Endodermal cell (in vitro differentiated cells): ENCODE measurements at regions not wholly inside any gene's neighbourhood (a gene's known extent, or its start where the extent isn't known, plus 50 kb on each side); places are given as distances from the start of the nearest gene placed in this dataset.

Experiments used
- DNase-seq: peaks from one replicate; pipeline ENCODE4 v3.0.0-alpha.2; 2017
- H3K27ac ChIP-seq: 2 replicates; pipeline ENCODE4 v1.5.1; 2013; ENCODE audit warnings: mild to moderate bottlenecking, low read depth, low read length, moderate library complexity
- H3K27me3 ChIP-seq: 2 replicates; pipeline ENCODE4 v1.6.1; 2013; ENCODE audit warnings: mild to moderate bottlenecking, low read length, moderate library complexity; ENCODE audit not compliant: insufficient read depth, control insufficient read depth, poor library complexity, severe bottlenecking
- H3K36me3 ChIP-seq: 2 replicates; pipeline ENCODE4 v1.7.0; 2013; ENCODE audit warnings: mild to moderate bottlenecking, low read length, moderate library complexity; ENCODE audit not compliant: control insufficient read depth, insufficient read depth
- H3K4me1 ChIP-seq: one replicate; pipeline ENCODE4 v1.7.0; 2013; ENCODE audit warnings: low read length; ENCODE audit not compliant: control insufficient read depth, insufficient read depth
- H3K4me3 ChIP-seq: 2 replicates; pipeline ENCODE4 v1.5.1; 2013; ENCODE audit warnings: mild to moderate bottlenecking, low read length, moderate library complexity
- H3K9ac ChIP-seq: 2 replicates; pipeline ENCODE4 v1.6.1; 2013; ENCODE audit warnings: mild to moderate bottlenecking, low read length, moderate library complexity; ENCODE audit not compliant: poor library complexity, severe bottlenecking; ENCODE audit errors: extremely low read depth
- H3K9me3 ChIP-seq: 2 replicates; pipeline ENCODE4 v1.6.1; 2013; ENCODE audit warnings: mild to moderate bottlenecking, low read length, moderate library complexity; ENCODE audit not compliant: control insufficient read depth
- H3K27ac Mint-ChIP-seq: 2 replicates; pipeline ENCODE4 v1.8.0; 2020; ENCODE audit warnings: mixed read lengths
- H3K27me3 Mint-ChIP-seq: 2 replicates; pipeline ENCODE4 v1.8.0; 2021; ENCODE audit warnings: mild to moderate bottlenecking, mixed read lengths; ENCODE audit not compliant: insufficient read depth
- H3K36me3 Mint-ChIP-seq: 2 replicates; pipeline ENCODE4 v1.8.0; 2020; ENCODE audit warnings: low read depth, mixed read lengths
- H3K4me1 Mint-ChIP-seq: 2 replicates; pipeline ENCODE4 v1.8.0; 2020; ENCODE audit warnings: mixed read lengths
- H3K4me3 Mint-ChIP-seq: 2 replicates; pipeline ENCODE4 v1.8.0; 2020; ENCODE audit warnings: mild to moderate bottlenecking, moderate library complexity, mixed read lengths
- H3K9me3 Mint-ChIP-seq: 2 replicates; pipeline ENCODE4 v1.8.0; 2020; ENCODE audit warnings: mild to moderate bottlenecking, mixed read lengths
- WGBS, 2 experiments: methylation state at CpG; one replicate each; pipeline versions ENCODE4 v1.1.5 to v1.1.7; 2013; ENCODE audit warnings: missing lambda C conversion rate in 2 of 2, mixed read lengths in 1 of 2; ENCODE audit not compliant: insufficient coverage in 1 of 2, insufficient read length in 1 of 2; 5-methylcytosine and 5-hydroxymethylcytosine counted together
- TF ChIP-seq, protein P1 (sequence below): fragments of 200-600 bp; sonication (generic); conservative IDR thresholded peaks from 2 replicates; pipeline ENCODE4 v1.5.0; 2021; ENCODE audit warnings: antibody characterized with exemption, mild to moderate bottlenecking

DNA sequence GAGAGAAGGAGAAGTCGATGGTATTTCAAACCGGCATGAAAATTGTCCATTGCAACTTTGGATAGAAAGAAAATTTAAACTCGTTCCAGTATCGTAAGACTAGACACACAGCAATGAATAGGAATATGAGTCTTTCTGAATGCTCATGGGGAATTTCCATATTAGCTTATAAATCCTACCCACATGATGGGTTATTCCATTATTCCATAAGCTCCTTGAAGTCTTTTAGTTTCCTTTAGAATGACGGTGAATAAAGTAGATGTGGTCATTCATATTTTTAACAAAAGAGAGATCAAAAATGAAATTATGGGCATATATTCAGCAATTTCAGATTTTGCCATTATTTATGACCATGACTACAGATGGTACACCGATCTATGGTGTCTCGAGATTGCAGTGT, 163.4 kb upstream of the HMGA2 start:
- H3K9me3 Mint-ChIP-seq, result peaks cover 21% of the 10 kb centered on the region
- WGBS, 2 experiments, result 95 to 96% methylated on average over 4 to 7 of the region's 7 CpGs
- Histone ChIP-seq H3K9ac (no peak overlapping the region), H3K9me3 (peaks cover 19% of the 10 kb centered on the region), H3K27ac (no peak overlapping the region), H3K4me1 (no peaks in the 10 kb centered on the region), H3K4me3 (no peak overlapping the region), H3K27me3 (no peaks in the 10 kb centered on the region), H3K36me3 (no peaks in the 10 kb centered on the region)
- H3K4me1 Mint-ChIP-seq, result peaks cover 18% of the 10 kb centered on the region
- no peak for DNase-seq
- H3K27me3 Mint-ChIP-seq, result peaks cover 13% of the 10 kb centered on the region
- H3K36me3 Mint-ChIP-seq, result no peaks in the 10 kb centered on the region
- H3K4me3 Mint-ChIP-seq, result no peak overlapping the region
- H3K27ac Mint-ChIP-seq, result no peak overlapping the region
- TF ChIP-seq, protein P1, sequence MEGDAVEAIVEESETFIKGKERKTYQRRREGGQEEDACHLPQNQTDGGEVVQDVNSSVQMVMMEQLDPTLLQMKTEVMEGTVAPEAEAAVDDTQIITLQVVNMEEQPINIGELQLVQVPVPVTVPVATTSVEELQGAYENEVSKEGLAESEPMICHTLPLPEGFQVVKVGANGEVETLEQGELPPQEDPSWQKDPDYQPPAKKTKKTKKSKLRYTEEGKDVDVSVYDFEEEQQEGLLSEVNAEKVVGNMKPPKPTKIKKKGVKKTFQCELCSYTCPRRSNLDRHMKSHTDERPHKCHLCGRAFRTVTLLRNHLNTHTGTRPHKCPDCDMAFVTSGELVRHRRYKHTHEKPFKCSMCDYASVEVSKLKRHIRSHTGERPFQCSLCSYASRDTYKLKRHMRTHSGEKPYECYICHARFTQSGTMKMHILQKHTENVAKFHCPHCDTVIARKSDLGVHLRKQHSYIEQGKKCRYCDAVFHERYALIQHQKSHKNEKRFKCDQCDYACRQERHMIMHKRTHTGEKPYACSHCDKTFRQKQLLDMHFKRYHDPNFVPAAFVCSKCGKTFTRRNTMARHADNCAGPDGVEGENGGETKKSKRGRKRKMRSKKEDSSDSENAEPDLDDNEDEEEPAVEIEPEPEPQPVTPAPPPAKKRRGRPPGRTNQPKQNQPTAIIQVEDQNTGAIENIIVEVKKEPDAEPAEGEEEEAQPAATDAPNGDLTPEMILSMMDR, result no peak

DNA sequence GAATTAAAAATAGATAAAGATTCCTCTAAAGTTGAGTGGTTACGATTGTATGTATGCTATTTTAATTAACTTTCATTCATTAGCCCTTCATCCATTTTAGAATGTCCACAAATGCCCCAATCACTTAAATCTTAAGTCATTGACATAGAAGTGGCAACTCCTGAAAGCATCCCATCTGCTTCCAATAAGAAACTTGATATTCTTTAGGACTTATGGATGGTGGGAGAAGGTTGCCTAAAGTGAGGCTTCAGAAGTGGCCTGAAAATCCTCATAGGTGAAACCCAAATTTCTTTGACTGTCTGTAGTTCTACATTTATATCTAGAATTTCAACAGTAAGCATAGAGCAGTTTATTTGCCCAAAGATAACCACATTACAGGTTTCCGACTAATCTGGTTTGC, 161.7 kb upstream of the HMGA2 start:
- peaks cover 25% of the 10 kb centered on the region for H3K9me3 Mint-ChIP-seq
- H3K36me3 Mint-ChIP-seq, result no peaks in the 10 kb centered on the region
- H3K4me3 Mint-ChIP-seq, result no peak overlapping the region
- Histone ChIP-seq H3K4me3 (no peak overlapping the region), H3K27me3 (no peaks in the 10 kb centered on the region), H3K4me1 (peaks cover 5% of the 10 kb centered on the region), H3K9me3 (peaks cover 25% of the 10 kb centered on the region), H3K9ac (no peak overlapping the region), H3K27ac (no peak overlapping the region), H3K36me3 (no peaks in the 10 kb centered on the region)
- 100% methylated on average over 1 of the region's 2 CpGs; no CpG with 5 or more reads in 1 of the 2 experiments for whole genome bisulfite sequencing, 2 experiments
- TF ChIP-seq, protein P1, result no peak
- H3K27ac Mint-ChIP-seq, result no peak overlapping the region
- DNase-seq, result no peak
- H3K4me1 Mint-ChIP-seq, result peaks cover 26% of the 10 kb centered on the region
- H3K27me3 Mint-ChIP-seq, result peaks cover 10% of the 10 kb centered on the region

DNA sequence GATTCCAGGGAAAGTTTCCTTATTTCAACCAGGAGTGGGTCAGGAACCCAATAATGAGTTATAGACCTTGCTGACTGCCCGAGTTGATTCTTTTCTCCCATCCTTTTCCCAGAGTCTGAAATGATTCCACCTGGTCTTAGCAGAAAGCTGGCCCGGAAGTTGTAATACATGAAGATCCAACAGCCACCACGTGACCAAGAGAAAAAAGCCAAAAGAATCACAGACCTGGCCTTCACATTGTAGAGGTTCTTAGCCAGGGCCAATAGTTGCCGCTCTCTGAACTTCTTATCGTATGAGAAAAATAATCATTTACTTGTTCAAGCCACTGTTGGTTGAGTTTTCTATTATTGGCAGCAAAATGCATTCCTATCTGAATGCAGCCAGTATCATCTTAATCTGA, 161.2 kb upstream of the HMGA2 start:
- Mint-ChIP-seq H3K36me3 (no peaks in the 10 kb centered on the region), H3K27me3 (peaks cover 10% of the 10 kb centered on the region), H3K27ac (no peak overlapping the region), H3K9me3 (peaks cover 25% of the 10 kb centered on the region), H3K4me1 (peaks cover 31% of the 10 kb centered on the region), H3K4me3 (no peak overlapping the region)
- Histone ChIP-seq H3K27ac (no peak overlapping the region), H3K4me3 (no peak overlapping the region), H3K4me1 (peaks cover 10% of the 10 kb centered on the region), H3K27me3 (no peaks in the 10 kb centered on the region), H3K9me3 (peaks cover 25% of the 10 kb centered on the region), H3K36me3 (no peaks in the 10 kb centered on the region), H3K9ac (no peak overlapping the region)
- WGBS, 2 experiments, result 96 to 100% methylated on average over 5 of the region's 5 CpGs
- no peak for DNase-seq
- TF ChIP-seq, protein P1, result no peak
